ENCODE measurements at regions not wholly inside any gene's neighbourhood (a gene's known extent, or its start where the extent isn't known, plus 50 kb on each side); places are given as distances from the start of the nearest gene placed in this dataset.

DNA sequence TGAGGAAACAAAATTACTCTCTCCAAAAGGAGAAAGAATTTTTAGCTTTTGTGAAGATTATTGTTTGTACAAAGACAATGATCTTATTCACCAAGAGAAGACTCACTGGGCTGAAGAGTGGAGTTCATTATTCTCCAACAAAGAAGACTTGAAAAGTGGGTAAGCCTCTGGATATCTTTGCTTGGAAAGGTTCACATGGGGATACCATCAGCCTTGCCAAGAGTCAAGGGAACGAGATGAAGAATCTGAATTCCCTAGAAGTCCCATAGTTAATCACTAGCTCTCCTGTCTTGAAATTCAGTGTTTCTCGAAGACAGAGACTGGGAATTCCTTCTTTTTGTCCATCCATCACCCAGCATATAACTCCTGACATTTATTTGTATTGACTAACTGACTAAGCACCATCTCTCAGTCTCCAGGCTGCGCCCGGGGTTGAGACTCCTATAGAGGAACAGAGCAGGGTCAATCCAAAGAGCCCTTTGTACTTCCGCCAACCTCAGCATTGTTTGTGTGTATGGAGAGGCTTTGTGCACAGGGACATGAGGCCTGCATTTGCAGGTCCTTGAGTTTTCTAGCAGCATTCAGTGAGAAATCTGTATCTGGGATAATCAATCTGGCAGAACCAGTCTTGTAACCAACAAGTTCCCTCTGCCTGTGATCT, 461.9 kb downstream of the KIF16B start:
- Histone ChIP-seq H3K4me1 (ENCODE audit: low read length) (peaks cover 18% of the 10 kb centered on the region), H3K27ac (ENCODE audit: low read length) (no peak overlapping the region), H3K4me2 (ENCODE audit: low read depth, low read length, poor library complexity, severe bottlenecking) (peak overlapping the region; percentile 57), H3K4me3 (ENCODE audit: low read length) (no peak overlapping the region), H3K79me2 (ENCODE audit: low read length) (no peaks in the 10 kb centered on the region), H3K9ac (ENCODE audit: low read length) (no peak overlapping the region), H4K20me1 (ENCODE audit: insufficient read depth, low read depth, low read length) (no peaks in the 10 kb centered on the region), H3K9me3 (ENCODE audit: low read length) (no peaks in the 10 kb centered on the region), H3K9me2 (replicated peaks; ENCODE audit: insufficient read depth, low read length) (no peaks in the 10 kb centered on the region), H3K27me3 (ENCODE audit: low read length) (no peaks in the 10 kb centered on the region), H3K36me3 (ENCODE audit: insufficient read depth, low read length) (no peaks in the 10 kb centered on the region), H2AFZ (ENCODE audit: low read length) (0 out of 2 replicates have a peak overlapping the region, but pooled peaks have one; percentile 70)
- DNase-seq: no peak

DNA sequence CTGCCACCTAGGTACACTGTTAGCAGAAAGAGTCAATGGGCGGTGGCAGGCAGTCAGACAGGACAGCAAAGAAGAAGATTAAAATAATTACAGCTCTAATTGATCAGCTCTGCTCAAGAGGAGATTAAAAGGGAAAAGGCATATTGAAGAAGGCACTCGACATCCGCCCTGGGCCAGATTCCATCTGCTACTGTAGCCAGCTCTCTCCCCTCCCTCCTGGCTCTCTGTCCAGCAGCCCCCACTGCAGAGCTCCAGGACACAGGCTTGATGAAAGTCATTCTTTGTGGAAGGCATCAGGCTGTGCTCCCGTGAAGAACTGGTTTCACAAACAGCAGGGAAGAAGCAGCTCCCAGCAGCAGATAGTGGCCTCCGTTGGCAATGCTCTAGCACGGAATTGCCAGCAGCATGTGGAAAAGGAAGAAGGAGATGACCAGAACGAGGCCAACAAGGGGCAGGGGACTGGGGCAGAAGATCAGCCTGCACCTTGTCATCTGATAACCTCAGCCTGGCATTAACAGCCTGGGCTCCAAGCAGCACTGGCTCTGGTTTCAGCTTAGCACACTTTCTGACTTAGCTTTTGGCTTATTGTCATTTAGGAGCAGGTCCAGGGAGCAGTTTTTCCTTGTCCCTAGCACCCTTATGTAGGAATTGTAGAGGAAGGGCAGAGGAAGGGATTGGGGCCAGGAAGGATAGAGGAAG, 465.9 kb downstream of the KIF16B start:
- Histone ChIP-seq H3K27ac (ENCODE audit: low read length) (no peak overlapping the region), H3K9me3 (ENCODE audit: low read length) (no peaks in the 10 kb centered on the region), H4K20me1 (ENCODE audit: insufficient read depth, low read depth, low read length) (no peaks in the 10 kb centered on the region), H3K27me3 (ENCODE audit: low read length) (no peaks in the 10 kb centered on the region), H3K36me3 (ENCODE audit: insufficient read depth, low read length) (no peaks in the 10 kb centered on the region), H3K9me2 (replicated peaks; ENCODE audit: insufficient read depth, low read length) (no peaks in the 10 kb centered on the region), H2AFZ (ENCODE audit: low read length) (no peak overlapping the region), H3K4me2 (ENCODE audit: low read depth, low read length, poor library complexity, severe bottlenecking) (no peak overlapping the region), H3K79me2 (ENCODE audit: low read length) (no peaks in the 10 kb centered on the region), H3K9ac (ENCODE audit: low read length) (no peak overlapping the region), H3K4me3 (ENCODE audit: low read length) (no peak overlapping the region), H3K4me1 (ENCODE audit: low read length) (peaks cover 39% of the 10 kb centered on the region)
- DNase-seq: no peak

DNA sequence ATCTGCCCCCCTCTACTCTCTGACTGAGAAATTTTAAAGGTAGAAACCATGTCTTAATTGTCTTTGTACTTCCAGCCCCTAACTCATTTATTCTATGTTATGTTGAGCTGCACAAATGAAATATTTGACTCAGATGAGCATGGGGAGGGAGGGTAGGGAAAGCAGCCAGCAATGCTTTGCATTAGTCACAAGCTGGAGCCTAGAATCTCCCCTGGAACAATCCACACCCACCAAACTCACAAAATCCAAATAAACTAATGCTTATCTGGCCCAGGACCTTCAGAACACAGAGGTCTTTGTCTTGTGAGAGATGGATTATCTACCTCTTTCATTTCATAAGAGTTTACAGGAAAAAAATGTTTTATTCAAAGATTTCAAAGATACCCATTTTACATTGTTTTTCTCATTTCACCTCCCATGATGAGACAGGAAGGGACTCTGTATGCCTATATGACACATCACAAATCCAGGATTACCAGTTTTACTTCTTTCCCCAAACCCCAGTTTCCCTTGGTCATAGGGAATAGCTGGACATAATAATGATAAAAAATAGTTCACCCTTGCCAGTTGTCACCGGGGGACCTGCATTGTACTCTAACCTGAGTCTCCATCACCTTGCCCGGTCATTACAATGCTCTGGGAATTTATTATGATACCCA, 466.9 kb downstream of the KIF16B start:
- Histone ChIP-seq H3K9me3 (ENCODE audit: low read length) (no peaks in the 10 kb centered on the region), H3K4me1 (ENCODE audit: low read length) (peaks cover 39% of the 10 kb centered on the region), H3K27ac (ENCODE audit: low read length) (no peak overlapping the region), H2AFZ (ENCODE audit: low read length) (no peak overlapping the region), H3K79me2 (ENCODE audit: low read length) (no peaks in the 10 kb centered on the region), H3K4me2 (ENCODE audit: low read depth, low read length, poor library complexity, severe bottlenecking) (no peak overlapping the region), H4K20me1 (ENCODE audit: insufficient read depth, low read depth, low read length) (no peaks in the 10 kb centered on the region), H3K27me3 (ENCODE audit: low read length) (no peaks in the 10 kb centered on the region), H3K4me3 (ENCODE audit: low read length) (no peak overlapping the region), H3K9ac (ENCODE audit: low read length) (no peak overlapping the region), H3K36me3 (ENCODE audit: insufficient read depth, low read length) (no peaks in the 10 kb centered on the region), H3K9me2 (replicated peaks; ENCODE audit: insufficient read depth, low read length) (no peaks in the 10 kb centered on the region)
- DNase-seq: no peak

DNA sequence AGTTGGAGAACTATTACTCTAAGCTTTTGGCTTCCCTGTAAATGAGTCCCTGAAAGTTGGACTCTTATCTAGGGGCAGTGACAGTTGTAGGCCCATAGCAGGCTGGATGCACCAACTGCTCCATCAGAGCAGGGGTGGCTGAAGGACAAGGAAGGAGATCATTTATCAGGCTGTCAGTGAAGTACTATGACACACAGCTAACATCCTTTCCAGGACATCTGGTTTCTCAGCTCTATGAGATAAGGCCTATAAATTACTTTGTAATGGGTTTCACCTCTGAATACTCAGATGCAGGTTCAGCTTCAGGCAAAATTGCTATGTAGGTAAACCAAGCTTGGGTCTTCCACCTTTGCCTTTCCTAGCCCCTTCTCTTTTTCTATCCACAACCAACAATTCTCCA, 468.5 kb downstream of the KIF16B start:
- H3K9ac ChIP-seq (ENCODE audit: low read length): no peak overlapping the region
- no peaks in the 10 kb centered on the region for H3K9me3 ChIP-seq (ENCODE audit: low read length)
- 0 out of 2 replicates have a peak overlapping the region, but pooled peaks have one; percentile 9 for H3K27ac ChIP-seq (ENCODE audit: low read length)
- DNase-seq: no peak
- no peaks in the 10 kb centered on the region for H3K36me3 ChIP-seq (ENCODE audit: insufficient read depth, low read length)
- H3K27me3 ChIP-seq (ENCODE audit: low read length): no peaks in the 10 kb centered on the region
- no peaks in the 10 kb centered on the region for H3K79me2 ChIP-seq (ENCODE audit: low read length)
- peaks cover 53% of the 10 kb centered on the region for H3K4me1 ChIP-seq (ENCODE audit: low read length)
- H4K20me1 ChIP-seq (ENCODE audit: insufficient read depth, low read depth, low read length): no peaks in the 10 kb centered on the region
- H3K9me2 ChIP-seq (replicated peaks; ENCODE audit: insufficient read depth, low read length): no peaks in the 10 kb centered on the region
- no peak overlapping the region for H3K4me3 ChIP-seq (ENCODE audit: low read length)
- H3K4me2 ChIP-seq (ENCODE audit: low read depth, low read length, poor library complexity, severe bottlenecking): no peak overlapping the region
- H2AFZ ChIP-seq (ENCODE audit: low read length): peak overlapping the region; percentile 26; the same call in 1 of the 2 replicates

All from Karpas-422 (cell line).